Nephron progenitor cell (in vitro differentiated cells): ENCODE measurements at regions not wholly inside any gene's neighbourhood (a gene's known extent, or its start where the extent isn't known, plus 50 kb on each side); places are given as distances from the start of the nearest gene placed in this dataset.

ENCODE experiments used
- DNase-seq: peaks from one replicate; pipeline ENCODE4 v3.0.0; 2021
- H3K27ac Mint-ChIP-seq: 2 replicates; pipeline ENCODE4 v1.8.0; 2021; ENCODE audit warnings: mild to moderate bottlenecking, moderate library complexity, mixed read lengths
- H3K27me3 Mint-ChIP-seq: 2 replicates; pipeline ENCODE4 v1.8.0; 2021; ENCODE audit warnings: mild to moderate bottlenecking, low read depth, mixed read lengths; ENCODE audit not compliant: poor library complexity
- H3K36me3 Mint-ChIP-seq: 2 replicates; pipeline ENCODE4 v1.8.0; 2021; ENCODE audit warnings: low read depth, mixed read lengths
- H3K4me1 Mint-ChIP-seq: 2 replicates; pipeline ENCODE4 v1.8.0; 2021; ENCODE audit warnings: mixed read lengths
- H3K4me3 Mint-ChIP-seq: 2 replicates; pipeline ENCODE4 v1.8.0; 2021; ENCODE audit warnings: mild to moderate bottlenecking, moderate library complexity, mixed read lengths
- H3K9me3 Mint-ChIP-seq: 2 replicates; pipeline ENCODE4 v1.8.0; 2021; ENCODE audit warnings: mild to moderate bottlenecking, moderate library complexity, mixed read lengths
- CTCF ChIP-seq: fragments of 200-600 bp; sonication (generic); IDR thresholded peaks from 2 replicates; pipeline ENCODE4 v1.5.0; 2021; ENCODE audit warnings: antibody characterized with exemption

DNA sequence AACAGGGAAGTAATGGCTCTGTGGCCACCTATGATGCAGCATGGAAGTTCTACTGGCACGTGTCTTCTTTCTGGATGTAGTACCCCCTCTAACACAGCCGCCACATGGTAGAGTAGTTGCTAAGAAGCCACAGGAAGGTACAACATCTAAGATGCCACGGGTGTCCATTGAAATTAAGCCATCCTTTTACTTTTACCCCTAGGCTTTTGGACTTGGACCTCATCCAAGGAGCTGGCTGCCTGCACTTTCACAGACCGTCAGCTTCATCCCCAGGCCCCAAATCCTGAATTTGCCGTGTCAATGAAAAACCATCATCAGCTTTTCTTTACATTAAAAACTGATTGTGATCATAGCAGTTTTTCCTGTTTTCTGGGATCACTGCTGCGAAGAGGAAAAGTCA lies 102.4 kb downstream of the RPL27A start:
- Mint-ChIP-seq H3K4me1 (no peaks in the 10 kb centered on the region), H3K27ac (no peak overlapping the region), H3K36me3 (peaks cover 16% of the 10 kb centered on the region), H3K27me3 (peaks cover 6% of the 10 kb centered on the region), H3K4me3 (no peak overlapping the region), H3K9me3 (no peaks in the 10 kb centered on the region)
- TF ChIP-seq CTCF, result no peak
- no peak for DNase-seq

DNA sequence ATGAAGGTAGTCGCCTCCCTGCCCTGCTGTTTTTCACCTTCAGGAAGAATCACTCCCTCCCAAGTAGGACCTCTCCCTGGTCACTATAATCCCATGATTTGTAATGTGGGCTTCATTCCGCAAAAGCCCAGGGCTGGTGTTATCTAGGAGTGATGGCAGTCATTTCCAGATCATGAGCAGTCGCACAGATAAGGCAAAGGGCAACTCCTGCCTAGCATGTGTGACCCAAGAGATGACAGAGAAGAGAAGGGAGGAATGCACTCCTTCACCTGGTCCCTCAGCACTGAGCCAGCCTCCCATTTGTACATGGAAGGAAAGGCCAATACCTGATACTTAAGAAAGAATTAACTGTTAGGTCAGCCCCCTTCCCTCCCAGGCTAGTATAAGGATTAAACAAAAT lies 102.9 kb downstream of the RPL27A start:
- DNase-seq, result no peak
- no peak overlapping the region for H3K27ac Mint-ChIP-seq
- no peak overlapping the region for H3K4me3 Mint-ChIP-seq
- no peaks in the 10 kb centered on the region for H3K9me3 Mint-ChIP-seq
- H3K4me1 Mint-ChIP-seq, result no peaks in the 10 kb centered on the region
- no peak for TF ChIP-seq CTCF
- peaks cover 12% of the 10 kb centered on the region for H3K36me3 Mint-ChIP-seq
- peaks cover 5% of the 10 kb centered on the region for H3K27me3 Mint-ChIP-seq

- peaks cover 4% of the 10 kb centered on the region for H3K27me3 Mint-ChIP-seq
- DNase-seq, result no peak
- no peak overlapping the region for H3K4me3 Mint-ChIP-seq
Observed at GRCh38 chr11:8785998-8786397, 103.4 kb downstream of the RPL27A start.

DNA sequence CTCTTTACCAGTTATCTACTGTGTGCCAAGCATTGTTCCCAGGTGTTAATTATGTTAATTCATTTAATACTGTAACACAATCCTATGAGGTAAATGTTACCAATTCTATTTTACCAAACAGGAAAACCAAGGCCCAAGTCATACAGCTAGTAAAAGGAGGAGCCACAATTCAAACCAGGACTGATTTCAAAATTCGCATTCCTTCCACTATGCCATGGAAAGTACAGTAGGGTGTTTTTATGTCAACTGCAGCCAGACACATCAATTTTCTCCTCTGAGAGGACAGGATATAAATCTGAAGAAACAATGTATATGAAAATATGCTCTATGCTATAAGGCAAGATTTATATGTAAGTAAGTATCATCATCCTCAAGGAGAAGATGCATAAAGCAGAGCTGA lies 104.3 kb downstream of the RPL27A start:
- Mint-ChIP-seq H3K9me3 (no peaks in the 10 kb centered on the region), H3K27me3 (peaks cover 4% of the 10 kb centered on the region), H3K27ac (no peak overlapping the region), H3K4me3 (no peak overlapping the region), H3K36me3 (peaks cover 6% of the 10 kb centered on the region), H3K4me1 (no peaks in the 10 kb centered on the region)
- no peak for DNase-seq
- TF ChIP-seq CTCF, result no peak

More at GRCh38 chr11:8785998-8786397, 103.4 kb downstream of the RPL27A start:
- H3K27ac Mint-ChIP-seq, result no peak overlapping the region
- H3K4me1 Mint-ChIP-seq, result no peaks in the 10 kb centered on the region
- peaks cover 11% of the 10 kb centered on the region for H3K36me3 Mint-ChIP-seq
- TF ChIP-seq CTCF, result no peak
- no peaks in the 10 kb centered on the region for H3K9me3 Mint-ChIP-seq

- Mint-ChIP-seq H3K27ac (no peak overlapping the region), H3K27me3 (peaks cover 4% of the 10 kb centered on the region), H3K4me1 (no peaks in the 10 kb centered on the region), H3K36me3 (peaks cover 6% of the 10 kb centered on the region), H3K4me3 (no peak overlapping the region), H3K9me3 (no peaks in the 10 kb centered on the region)
- no peak for TF ChIP-seq CTCF
- DNase-seq, result no peak
Observed at GRCh38 chr11:8787372-8787771, 104.8 kb downstream of the RPL27A start.

GRCh38 chr11:8788616-8789015 lies 106.0 kb downstream of the RPL27A start:
- Mint-ChIP-seq H3K9me3 (no peaks in the 10 kb centered on the region), H3K36me3 (peaks cover 3% of the 10 kb centered on the region), H3K27ac (no peak overlapping the region), H3K4me3 (no peak overlapping the region), H3K27me3 (peaks cover 4% of the 10 kb centered on the region), H3K4me1 (no peaks in the 10 kb centered on the region)
- no peak for TF ChIP-seq CTCF
- no peak for DNase-seq
